ENCODE measurements at regions not wholly inside any gene's neighbourhood (a gene's known extent, or its start where the extent isn't known, plus 50 kb on each side); places are given as distances from the start of the nearest gene placed in this dataset.
A peak's percentile ranks its signal among the peaks of the same experiment; 100 is the strongest.

- DNase-seq = no peak
These were observed 194.6 kb downstream of the NRIP1 start for GRCh38 chr21:14869984-14870852.

- no peak for DNase-seq
These were observed 197.7 kb downstream of the NRIP1 start for GRCh38 chr21:14866859-14867765.

DNA sequence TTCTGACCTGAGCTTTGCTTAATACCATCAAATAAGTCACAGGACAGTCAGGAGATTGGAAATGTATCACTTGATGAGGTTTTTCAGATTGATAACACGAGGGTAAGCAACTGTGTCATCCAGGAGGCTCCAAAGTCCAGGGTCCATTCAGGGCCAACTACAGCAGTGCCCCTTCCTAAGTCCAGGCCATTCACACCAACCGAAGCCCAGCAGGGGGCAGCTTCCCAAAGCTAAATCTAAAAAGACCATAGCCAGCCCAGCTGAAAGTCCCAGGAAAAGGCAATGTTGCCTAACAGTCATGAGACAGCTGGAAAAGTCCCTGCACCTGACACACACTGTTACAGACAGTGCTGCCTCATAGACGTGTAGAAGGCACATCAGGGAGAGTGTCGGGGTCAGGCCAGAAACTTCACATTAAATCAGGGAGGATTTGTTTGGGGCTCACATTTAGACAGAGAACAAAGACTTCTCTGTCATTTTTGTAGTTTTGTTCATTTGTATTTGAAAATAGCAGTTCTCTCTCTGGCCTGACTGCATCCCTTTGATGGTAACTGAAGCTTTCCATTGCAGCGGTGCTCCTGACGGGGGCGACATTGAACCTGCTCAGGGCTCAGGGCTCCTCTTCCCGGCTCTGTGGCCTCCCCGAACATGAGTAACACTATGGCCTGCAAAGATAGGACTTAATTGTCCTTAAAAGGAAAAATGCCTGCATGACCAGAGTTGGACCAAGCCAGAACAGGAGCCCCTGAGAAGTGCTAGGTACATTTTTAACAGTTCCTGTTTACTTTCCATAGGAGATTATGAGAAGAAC is 200.4 kb downstream of the NRIP1 start:
- DNase-seq = peak; percentile 27

- DNase-seq = no peak
These were observed 201.0 kb downstream of the NRIP1 start for GRCh38 chr21:14863745-14864210.

DNA sequence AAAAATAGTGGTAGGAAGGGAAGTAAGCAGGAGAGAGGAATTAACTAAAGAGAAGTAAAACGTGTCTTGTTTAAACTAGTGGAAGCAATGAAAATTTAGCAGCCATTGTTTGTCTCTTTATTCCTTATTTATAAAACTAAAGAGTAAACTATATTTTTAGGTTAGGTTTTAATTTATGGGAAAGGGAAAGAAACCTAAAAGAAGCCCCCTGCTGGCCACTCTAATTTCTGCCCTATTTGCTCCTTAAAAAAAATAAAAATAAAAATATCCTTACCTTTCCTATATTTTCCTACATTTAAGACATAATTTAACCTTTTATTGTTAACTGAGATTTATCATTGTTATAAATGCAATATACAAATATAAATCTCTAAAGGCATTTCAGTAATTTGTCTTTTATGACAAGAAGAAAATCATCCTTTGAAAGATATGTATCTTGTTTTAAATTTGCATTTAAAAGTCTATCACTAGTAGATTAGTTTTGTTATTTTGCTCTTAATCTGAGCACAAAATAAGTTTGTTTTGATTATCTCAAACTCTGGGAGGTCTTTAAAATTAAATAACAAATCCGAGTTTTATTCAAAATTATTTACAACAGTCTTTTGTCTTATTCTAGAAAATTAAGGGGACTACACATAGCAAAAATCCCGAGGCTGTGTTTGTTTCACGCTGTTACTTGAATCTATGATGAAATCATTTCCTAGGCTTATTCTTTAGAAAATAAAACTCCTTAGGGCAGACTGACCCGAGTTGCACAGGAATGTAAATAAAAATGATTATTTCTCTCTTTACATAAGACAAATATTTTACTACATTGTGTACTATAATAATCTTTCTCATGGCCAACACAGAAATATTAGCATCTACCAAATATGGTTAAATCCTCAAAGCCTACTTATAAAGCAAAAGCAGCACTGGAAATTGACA is 201.7 kb downstream of the NRIP1 start:
- DNase-seq = no peak

DNA sequence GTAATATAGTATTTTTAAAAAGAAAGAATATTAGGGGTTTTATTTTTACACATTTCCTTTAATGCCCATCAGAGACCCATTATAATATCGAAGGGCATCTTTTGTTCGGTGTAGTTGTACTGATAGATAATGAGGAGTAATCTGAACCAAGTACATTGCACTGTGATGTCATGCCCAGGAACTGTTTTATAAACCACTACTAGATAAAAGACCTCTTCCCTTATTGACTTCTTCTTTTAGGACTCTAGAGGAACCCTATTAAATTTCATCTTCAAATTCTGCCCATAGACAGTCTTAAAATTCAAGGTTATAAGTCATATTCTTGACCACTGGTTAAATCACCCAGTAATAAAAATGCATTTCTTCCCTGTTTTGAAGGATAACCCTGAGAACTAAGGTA is 206.5 kb downstream of the NRIP1 start:
- no peak for DNase-seq

GRCh38 chr21:14857529-14857928 is 207.3 kb downstream of the NRIP1 start:
- no peak for DNase-seq

DNA sequence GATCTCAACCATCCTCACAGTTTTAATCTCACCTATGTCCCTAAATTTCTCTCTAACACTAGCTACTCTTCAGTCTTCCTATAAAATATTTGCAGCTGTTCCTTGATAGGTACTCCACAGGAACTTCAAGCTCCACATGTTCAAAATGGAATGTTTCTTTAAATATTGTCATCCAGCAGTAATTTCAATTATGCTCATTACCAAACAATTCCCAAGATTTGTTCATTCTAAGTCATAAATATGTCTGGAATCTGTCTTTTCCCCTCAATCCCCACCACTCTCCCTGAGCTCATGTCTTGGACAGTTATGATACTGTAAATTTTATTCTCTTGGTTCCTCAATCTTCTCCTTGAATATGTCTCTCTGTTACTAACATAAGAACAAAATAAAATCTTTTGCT is 214.4 kb downstream of the NRIP1 start:
- DNase-seq = no peak

DNA sequence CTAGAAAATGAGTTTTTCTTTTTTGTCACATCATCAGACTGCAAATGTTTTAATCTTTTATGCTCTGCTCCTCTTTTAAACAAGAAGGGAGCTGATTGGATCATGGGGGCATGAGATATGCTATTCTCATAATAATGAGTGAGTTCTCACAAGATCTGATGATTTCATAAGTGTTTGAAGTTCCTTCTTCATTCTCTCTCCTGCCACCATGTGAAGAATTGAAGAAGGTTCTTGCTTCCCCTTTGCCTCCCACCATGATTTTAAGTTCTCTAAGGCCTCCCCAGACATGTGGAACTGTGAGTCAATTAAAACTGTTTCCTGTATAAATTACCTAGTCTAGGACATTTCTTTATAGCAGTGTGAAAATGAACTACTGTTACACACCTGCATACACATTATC is 218.2 kb downstream of the NRIP1 start:
- DNase-seq = no peak

GRCh38 chr21:14844001-14844400 is 220.8 kb downstream of the NRIP1 start:
- DNase-seq = no peak

DNA sequence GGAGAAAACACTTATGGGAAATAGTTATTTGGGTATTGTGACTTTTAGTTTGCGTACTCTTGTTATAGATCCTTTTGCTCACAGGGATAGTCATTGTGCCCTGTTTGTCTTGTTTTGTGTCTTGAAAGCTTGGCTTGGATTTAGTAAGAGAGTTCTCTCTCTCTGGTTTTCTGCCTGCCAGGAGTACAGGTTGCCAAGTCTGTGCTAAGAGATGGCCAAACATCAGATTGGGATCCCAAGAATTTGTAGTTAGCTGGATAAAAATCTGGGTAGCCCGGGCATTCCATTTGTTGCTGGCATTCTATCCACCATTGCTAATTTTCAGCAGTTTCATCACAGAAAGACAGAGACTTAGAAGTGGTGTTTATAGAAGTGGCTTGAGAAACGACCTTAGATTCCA is 222.2 kb downstream of the NRIP1 start:
- no peak for DNase-seq

DNA sequence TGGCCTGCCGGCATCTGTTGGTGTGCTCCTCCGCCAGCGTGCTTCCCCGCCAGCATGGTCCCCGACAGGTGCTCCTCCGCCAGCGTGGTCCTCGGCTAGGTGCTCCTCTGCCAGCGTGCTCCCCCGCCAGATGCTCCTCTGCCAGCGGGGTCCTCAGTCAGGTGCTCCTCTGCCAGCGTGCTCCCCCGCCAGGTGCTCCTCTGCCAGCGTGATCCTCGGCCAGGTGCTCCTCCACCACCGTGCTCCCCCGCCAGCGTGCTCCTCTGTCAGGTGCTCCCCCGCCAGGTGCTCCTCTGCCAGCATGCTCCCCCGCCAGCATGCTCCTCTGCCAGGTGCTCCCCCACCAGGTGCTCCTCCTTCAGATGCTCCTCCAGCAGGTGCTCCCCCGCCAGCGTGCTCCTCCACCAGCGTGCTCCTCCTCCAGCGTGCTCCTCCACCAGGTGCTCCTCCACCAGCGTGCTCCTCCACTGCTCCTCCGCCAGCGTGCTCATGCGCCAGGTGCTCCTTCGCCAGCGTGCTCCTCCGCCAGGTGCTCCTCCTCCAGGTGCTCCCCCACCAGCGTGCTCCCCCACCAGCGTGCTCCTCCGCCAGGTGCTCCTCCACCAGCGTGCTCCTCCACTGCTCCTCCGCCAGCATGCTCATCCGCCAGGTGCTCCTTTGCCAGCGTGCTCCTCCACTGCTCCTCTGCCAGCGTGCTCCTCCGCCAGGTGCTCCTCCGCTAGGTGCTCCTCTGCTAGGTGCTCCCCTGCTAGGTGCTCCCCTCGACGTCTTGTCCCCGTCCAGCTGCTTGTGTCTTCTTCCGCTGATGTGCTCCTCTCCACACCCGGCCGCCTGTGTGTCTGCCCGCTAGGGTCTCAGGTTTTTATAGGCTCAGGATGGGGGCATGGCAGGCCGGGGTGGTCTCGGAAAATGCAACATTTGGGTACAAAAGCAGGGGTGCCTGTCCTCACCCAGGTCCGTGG is 223.0 kb downstream of the NRIP1 start:
- DNase-seq = no peak

- DNase-seq = no peak
These were observed 226.4 kb downstream of the NRIP1 start for GRCh38 chr21:14838400-14838799.

DNA sequence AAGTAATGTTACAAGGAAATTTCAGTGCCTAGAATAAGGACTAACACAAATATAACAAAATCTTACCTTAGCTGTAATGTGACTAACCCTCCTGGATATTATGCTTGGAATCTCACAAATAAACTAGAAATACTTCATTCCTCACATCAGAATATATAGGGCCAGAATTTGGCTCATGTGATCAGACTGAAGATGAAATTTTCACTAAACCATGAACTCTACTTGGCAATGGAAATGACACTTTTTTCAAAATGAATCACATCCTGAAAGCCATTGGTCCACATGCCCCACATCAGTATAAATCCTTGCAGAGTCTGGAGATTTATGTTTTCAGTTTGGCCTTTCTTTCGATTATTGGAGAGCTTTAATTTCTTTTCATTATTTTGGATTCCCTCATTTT is 227.8 kb downstream of the NRIP1 start:
- DNase-seq = no peak

DNA sequence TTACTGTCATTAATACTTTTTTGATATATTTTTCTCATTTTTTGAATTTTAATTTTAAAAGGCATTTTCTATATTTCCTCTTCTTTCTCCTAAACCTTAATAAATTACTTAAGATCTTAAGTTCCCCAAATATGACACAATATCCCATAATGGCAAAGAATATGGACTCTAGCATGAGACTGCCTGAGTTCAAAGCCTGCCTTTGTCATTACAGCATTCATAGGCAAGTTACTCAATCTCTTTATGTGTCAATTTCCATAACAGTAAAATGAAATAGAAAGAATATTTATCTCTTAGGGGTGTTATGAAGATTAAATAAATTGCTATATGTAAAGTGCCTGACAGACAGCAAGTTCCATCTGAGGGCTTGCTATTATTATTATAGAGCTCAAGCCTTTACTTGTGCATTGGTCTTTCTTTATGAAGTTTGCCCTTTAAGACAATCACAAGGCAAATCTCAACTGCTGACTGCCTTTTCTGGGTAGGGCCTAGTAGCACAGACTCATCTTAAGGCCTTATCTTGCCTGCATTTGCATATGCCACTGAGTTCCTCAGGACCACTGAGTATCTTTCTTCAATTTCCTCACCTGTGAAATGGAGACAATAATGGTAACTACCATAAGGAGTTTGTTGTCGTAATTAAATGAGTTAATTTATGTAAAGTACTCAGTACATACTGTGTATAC is 231.0 kb downstream of the NRIP1 start:
- no peak for DNase-seq

- no peak for DNase-seq
These were observed 231.6 kb downstream of the NRIP1 start for GRCh38 chr21:14833241-14833640.

GRCh38 chr21:14830307-14830706 is 234.5 kb downstream of the NRIP1 start:
- no peak for DNase-seq

DNA sequence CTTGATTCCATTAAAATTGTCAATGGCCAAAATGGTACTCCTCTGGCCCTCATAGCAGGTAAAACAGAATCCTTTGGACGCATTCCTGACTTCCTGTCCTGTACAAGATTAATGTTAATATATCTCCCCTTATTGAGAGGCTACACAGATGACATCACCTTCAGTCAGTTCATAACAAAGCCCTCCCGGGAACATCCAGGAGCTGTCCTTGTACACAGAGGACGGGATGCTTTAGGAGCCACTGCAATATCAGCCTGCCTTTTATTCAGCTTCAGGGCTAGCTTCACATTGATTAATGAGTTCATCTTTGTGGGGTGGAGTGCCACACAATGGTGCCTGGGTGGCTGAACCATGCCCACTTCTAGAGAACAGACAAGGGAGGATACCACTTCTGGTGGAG is 235.1 kb downstream of the NRIP1 start:
- no peak for DNase-seq

GRCh38 chr21:14827468-14827867 is 237.3 kb downstream of the NRIP1 start:
- no peak for DNase-seq

DNA sequence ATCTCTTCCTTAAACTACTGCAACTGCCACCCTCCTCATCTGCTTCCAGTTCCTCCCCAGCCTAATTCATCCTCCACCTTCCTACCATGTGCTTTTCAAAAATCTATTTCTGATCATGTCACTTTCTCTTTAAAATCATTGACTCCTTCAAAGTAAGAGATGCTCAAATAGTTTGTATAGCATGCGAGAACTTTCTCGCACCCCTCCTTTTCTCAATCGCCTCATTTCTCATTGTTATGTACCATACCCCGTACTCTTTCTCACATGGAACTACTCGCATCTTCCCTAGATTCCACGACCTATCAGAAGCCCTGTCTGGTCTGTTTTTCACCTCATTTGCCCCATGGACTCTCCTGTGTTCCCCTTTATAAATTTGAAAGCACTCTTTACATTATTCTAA is 238.2 kb downstream of the NRIP1 start:
- DNase-seq = no peak
